H7 (cell line): ENCODE measurements at regions not wholly inside any gene's neighbourhood (a gene's known extent, or its start where the extent isn't known, plus 50 kb on each side); places are given as distances from the start of the nearest gene placed in this dataset.
"Not testable (repeated sequence)": the region's sequence is repeated elsewhere in the genome, so short reads cannot be mapped to it uniquely, and the experiment has no call there.

Source experiments
- DNase-seq: peaks from one replicate; pipeline ENCODE4 v3.0.0; 2012
- H3K27me3 ChIP-seq: 2 replicates; pipeline ENCODE4 v1.6.0; 2011; ENCODE audit warnings: mild to moderate bottlenecking, low read length; ENCODE audit not compliant: control insufficient read depth, insufficient read depth
- H3K36me3 ChIP-seq: replicated peaks from 2 replicates; pipeline ENCODE4 v1.5.1; 2011; ENCODE audit warnings: low read length; ENCODE audit not compliant: control insufficient read depth, insufficient read depth
- H3K4me3 ChIP-seq: 2 replicates; pipeline ENCODE4 v1.5.1; 2011; ENCODE audit warnings: low read depth, mild to moderate bottlenecking, control low read depth, low read length, moderate library complexity; ENCODE audit not compliant: insufficient read depth

DNA sequence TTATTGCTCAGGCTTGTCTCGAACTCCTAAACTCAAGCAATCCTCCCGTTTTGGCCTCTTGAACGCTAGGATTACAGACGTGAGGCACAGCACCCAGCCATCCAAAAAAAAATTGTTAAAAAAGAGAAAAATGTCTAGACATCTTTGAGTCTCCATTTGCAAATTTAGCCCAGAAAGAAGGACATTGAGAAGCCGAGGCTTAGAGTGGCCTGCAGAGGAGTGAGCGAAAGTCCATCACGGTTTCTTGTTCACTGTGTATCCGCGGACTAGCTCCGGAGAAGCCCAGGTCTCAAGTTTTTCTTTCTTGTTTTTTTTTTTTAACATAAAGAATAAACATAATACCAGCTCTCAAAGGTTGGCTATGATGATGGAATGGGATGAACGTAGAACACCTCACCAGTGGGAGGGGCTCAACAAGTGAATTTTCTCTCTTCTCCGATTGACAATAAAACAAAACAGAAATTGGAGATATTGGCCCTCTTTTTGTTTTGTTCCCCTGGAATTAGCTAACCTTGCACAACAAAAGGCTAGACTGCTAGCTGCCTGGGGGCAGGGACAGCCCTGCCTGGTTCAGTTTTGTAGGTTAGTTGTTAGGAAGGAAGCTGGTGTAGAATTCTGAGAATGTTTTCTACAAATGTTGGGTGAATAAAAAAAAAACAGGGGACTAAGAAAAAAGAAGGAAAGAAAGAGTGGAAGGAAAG lies 163.4 kb downstream of the MYCN start:
- Histone ChIP-seq H3K36me3 (no peaks in the 10 kb centered on the region), H3K27me3 (no peaks in the 10 kb centered on the region), H3K4me3 (no peak overlapping the region)
- DNase-seq, result peak; percentile 52

DNA sequence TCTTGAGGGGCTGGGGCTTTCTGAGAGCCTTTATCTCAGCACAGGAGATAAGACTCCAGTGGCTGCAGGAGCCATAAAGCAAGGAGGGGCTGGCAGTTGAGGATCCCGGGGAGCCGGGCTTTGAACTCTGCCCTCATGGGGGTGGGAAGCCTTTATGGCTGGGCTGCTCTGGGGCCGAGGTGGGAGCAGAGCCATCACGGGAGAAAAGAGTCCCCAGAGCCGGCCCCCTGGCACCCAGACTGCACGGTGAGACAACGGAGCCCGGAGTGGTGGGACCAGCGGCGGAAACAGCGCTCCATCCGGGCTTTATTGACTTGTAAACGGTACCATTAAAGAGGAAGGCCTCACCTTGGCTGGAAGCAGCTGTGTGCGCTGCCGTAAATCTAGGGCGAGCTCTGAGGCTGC lies 162.6 kb downstream of the MYCN start:
- DNase-seq, result peak; percentile 73
- Histone ChIP-seq H3K27me3 (no peaks in the 10 kb centered on the region), H3K36me3 (no peaks in the 10 kb centered on the region), H3K4me3 (no peak overlapping the region)

DNA sequence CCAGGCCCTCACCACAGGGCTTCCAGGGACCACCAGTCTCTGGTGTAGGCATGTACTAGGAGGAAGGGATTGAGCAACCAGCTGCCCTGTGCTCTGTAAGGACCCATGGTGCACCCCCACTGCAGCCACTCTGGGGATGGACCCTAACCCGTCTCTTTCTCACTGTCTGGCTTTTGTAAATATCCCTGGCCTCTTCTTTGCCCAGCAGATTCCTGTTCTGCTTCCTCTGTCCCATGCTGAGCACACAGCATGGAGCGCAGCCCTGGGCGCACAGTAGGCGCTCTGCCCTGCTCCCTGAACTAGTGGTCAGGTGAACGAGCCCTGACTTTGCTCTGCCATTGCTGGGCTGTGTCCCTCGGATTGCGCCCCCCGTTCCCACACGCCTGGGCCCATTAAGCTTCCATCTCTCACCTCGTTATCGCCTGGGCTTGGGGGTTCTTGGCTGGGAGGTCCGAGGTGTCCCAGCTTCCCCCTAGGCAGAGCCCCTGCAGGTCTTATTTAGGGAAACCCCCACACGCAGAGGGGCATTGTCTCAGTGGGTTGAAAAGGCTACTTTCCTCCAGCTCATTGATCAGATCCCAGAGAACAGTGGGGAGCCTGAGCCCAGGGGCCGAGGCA lies 162.1 kb downstream of the MYCN start:
- Histone ChIP-seq H3K27me3 (no peaks in the 10 kb centered on the region), H3K36me3 (no peaks in the 10 kb centered on the region), H3K4me3 (no peak overlapping the region)
- DNase-seq, result no peak

- H3K4me3 ChIP-seq, result no peak overlapping the region
- H3K27me3 ChIP-seq, result no peaks in the 10 kb centered on the region
- DNase-seq, result no peak
- no peaks in the 10 kb centered on the region for H3K36me3 ChIP-seq
These were observed 160.8 kb downstream of the MYCN start for GRCh38 chr2:16101196-16101595.

- DNase-seq, result no peak
- H3K36me3 ChIP-seq, result no peaks in the 10 kb centered on the region
- H3K4me3 ChIP-seq, result no peak overlapping the region
- H3K27me3 ChIP-seq, result no peaks in the 10 kb centered on the region
These were observed 159.7 kb downstream of the MYCN start for GRCh38 chr2:16100006-16100405.

DNA sequence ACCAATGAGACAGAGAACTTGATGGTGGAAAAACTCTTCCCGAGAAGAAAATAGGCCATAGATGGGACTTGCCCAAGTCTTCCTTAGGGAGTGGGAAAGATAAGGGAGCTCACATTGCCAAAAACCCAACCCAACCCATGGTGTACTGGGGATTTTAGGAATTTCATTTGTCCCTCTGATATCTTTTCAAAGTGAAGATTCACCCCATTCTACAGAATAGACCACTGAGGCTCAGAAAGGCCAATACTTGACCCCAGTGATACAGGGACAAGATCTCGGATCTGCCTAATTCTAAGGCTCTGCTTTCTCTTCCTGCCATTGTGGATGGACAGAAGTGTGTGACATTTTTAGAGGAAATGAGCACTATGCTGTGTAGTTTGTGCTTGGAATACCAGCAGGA lies 159.0 kb downstream of the MYCN start:
- DNase-seq, result no peak
- Histone ChIP-seq H3K36me3 (no peaks in the 10 kb centered on the region), H3K27me3 (no peaks in the 10 kb centered on the region), H3K4me3 (no peak overlapping the region)

GRCh38 chr2:16096962-16097361 lies 156.6 kb downstream of the MYCN start:
- Histone ChIP-seq H3K27me3 (no peaks in the 10 kb centered on the region), H3K4me3 (no peak overlapping the region), H3K36me3 (no peaks in the 10 kb centered on the region)
- DNase-seq, result no peak

DNA sequence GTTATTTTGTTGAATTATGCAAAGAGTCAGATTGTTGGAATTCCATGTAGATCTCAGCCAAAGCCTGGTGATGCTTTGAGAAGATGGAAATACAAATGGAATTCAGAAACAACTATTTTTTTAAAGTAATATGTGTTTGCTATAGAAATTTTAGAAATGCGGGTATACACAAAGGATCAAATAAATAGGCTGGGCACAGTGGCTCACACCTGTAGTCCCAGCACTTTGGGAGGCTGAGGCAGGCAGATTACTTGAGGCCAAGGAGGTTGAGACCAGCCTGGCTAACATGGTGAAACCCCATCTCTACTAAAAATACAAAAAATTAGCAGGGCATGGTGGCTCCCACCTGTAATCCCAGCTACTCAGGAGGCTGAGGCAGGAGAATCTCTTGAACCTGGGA lies 155.1 kb downstream of the MYCN start:
- H3K27me3 ChIP-seq, H3K36me3 ChIP-seq, DNase-seq, H3K4me3 ChIP-seq: not testable (repeated sequence)

DNA sequence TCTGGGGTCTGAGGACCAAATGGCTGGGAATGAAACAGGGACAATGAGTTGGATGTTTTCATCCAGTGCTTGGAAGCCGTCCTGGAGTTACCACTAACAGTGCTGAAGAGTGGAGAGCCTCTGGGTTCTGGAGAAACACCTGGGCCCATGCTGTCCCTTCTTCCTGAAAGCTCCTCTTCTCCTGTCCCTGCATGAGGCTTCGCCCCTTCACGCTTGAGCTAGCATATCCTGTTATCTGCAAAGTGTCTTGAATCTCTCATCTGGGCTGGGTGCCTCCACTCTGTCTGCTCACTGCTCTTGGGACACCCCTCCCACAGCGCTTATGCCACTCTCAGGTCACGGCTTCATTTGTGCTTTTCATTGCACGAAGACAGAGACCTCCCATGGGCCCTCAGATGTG lies 154.5 kb downstream of the MYCN start:
- no peaks in the 10 kb centered on the region for H3K36me3 ChIP-seq
- H3K27me3 ChIP-seq, result no peaks in the 10 kb centered on the region
- no peak for DNase-seq
- H3K4me3 ChIP-seq, result no peak overlapping the region

DNA sequence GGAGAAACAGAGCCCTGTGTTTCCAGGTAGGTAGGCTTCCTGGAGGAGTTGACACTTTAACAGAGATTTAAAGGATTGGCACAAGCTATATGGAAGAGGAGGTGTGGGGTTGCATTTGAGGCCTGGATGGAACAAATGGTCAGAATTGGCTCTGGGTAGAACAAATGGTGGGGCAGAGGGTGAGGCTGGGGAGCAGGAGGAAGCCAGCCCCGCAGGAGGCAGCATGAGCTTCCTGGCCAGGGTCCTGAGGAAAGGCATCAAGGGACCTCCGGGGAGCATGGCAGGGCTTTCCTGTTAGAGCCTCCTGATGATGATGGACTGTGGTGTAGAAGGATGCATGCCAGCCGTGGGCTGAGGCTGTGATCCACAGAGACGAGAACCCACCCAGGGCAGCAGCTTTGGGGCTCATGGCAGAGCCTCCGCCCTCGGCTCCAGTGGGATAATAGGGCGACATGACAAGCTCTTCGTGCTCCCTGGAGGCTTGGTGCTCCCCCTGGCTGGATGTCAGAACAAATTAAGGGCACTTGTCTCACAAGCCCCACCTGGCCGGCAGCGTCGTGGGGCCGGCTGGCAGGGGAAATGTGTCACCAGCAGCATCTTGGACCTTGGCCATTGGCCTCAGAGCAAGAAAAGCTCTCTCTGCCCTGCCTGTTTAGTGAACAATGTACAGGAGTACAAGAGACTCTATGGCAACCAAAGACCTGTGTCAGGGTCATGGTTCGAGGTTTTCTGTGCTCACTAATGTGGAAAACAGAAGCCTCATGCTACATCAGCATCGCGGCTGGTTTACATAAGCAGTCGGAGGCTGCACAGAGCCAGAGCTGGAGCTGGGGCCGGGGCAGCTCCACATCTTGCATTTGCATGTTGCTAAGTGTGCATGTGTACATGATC lies 153.5 kb downstream of the MYCN start:
- Histone ChIP-seq H3K36me3 (no peaks in the 10 kb centered on the region), H3K4me3 (no peak overlapping the region), H3K27me3 (no peaks in the 10 kb centered on the region)
- no peak for DNase-seq

DNA sequence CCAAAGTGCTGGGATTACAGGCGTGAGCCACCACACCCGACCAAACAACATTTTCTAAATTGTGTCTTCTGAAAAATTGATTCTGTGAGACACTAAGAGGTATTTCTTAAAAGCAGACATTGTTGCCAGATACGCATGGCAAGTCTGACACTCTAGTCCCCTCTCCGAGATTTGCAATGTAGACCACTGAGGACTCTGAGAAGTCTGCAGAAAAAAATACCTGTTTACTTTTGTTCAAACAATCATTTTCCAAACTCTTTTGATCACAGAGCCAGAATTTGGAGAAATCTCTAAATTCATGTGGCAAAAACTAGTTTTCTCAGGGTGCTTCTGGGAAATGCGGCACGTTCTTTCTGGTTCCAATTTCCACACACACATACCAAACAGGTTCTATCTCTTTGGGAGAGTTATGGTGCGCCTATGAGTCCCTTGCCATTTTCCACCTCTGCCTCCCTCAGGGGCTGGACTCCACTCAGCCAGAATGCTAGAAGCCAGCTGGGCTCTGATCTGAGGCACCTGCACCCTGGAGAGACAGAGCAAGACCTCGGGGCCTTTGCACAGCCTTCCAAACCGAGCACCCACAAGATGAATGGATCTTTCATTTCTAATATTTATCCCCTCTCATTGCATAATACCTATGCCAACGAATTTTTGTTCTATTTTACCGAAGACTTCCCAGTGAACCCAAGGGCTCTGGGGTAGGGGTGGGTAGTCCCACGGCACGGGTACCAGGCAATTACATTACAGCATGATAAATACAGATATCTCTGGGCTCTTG lies 152.7 kb downstream of the MYCN start:
- DNase-seq, result no peak
- Histone ChIP-seq H3K36me3 (no peaks in the 10 kb centered on the region), H3K4me3 (no peak overlapping the region), H3K27me3 (no peaks in the 10 kb centered on the region)

- H3K36me3 ChIP-seq, result no peaks in the 10 kb centered on the region
- no peak for DNase-seq
- H3K27me3 ChIP-seq, result no peaks in the 10 kb centered on the region
- H3K4me3 ChIP-seq, result no peak overlapping the region
These were observed 151.4 kb downstream of the MYCN start for GRCh38 chr2:16091576-16092282.

- no peak for DNase-seq
- H3K4me3 ChIP-seq, result no peak overlapping the region
These were observed 150.6 kb downstream of the MYCN start for GRCh38 chr2:16090650-16091575.

More at GRCh38 chr2:16090650-16091575, 150.6 kb downstream of the MYCN start:
- no peaks in the 10 kb centered on the region for H3K27me3 ChIP-seq
- H3K36me3 ChIP-seq, result no peaks in the 10 kb centered on the region
